ENCODE measurements at regions not wholly inside any gene's neighbourhood (a gene's known extent, or its start where the extent isn't known, plus 50 kb on each side); places are given as distances from the start of the nearest gene placed in this dataset.
"Not testable (repeated sequence)": the region's sequence is repeated elsewhere in the genome, so short reads cannot be mapped to it uniquely, and the experiment has no call there.

DNA sequence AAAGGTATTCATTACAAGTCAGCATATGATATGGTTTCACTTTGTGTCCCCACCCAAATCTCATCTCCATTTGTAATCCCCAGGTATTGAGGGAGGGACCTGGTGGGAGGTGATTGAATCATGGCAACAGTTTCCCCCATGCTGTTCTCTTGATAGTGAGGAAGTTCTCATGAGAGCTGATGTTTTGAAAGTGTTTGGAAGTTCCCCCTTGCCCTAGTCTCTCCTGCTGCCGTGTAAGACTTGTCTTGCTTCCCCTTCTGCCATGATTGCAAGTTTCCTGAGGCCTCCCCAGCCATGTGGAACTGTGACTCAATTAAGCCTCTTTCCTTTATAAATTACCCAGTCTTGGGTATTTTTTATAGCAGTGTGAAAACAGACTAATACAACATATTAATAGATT, 213.7 kb upstream of the ADRA1D start:
- DNase-seq: not testable (repeated sequence)

DNA sequence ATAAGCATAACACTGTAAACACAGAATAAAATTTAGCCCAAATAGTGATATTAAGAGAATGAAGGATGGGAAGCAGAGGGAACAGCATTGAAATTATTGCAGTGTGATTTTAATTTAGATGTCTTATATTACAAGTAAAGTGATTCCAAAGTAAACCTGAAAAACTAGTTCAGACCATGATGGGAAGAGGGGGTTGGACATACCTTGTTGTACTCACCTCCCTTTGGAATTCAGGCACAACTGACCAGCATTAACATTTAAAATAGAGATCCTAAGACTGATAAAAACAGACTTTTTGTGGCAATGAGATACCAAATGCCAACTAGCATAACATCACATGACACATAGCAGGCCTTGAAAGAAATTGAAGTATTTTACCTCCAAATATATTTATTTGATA, 210.0 kb upstream of the ADRA1D start:
- no peak for DNase-seq

DNA sequence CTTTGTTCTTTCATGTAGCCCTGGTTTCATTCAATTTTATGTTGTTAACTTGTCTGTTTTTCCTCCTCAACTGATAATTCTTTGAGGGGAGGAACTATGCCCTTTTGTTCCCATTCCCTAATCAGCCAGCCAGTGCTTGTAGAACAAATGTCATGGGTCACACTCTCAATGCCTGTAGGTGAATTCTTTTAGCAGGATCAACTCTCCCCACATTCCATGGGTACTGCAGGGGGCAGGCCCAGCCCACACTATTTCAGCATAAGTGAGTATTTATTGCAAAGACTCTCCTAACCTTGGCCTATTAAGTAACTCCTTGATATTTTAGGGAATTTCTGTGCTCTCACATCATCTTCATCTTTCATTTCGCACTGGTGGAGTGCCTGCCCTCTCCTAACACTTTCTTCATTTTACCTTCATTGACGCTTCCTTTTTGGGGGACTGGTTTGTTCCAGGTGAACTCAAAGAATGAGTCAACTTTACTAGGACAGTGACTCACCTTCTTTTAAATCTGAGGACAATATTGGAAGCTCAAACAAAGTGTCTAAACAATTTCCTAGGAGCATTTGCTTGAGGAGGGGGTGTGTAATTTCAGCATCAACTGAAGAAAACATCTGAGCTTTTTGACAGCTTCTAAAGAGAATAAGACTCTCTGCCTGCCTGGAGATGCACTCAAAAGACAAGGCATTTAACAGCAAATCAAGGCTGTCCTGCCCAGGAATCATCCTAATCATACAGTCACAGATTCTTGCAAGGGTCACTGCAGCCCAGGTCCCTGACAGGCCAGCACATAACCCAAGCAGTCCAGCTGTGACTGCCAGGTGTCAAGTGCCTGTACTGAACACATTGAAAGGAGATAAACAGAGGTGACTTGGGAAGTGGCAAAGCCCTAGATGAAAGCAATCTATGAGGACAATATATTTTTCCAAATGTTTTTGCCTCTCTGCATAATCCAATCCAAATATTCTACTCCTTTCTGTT, 208.8 kb upstream of the ADRA1D start:
- no peak for DNase-seq

DNA sequence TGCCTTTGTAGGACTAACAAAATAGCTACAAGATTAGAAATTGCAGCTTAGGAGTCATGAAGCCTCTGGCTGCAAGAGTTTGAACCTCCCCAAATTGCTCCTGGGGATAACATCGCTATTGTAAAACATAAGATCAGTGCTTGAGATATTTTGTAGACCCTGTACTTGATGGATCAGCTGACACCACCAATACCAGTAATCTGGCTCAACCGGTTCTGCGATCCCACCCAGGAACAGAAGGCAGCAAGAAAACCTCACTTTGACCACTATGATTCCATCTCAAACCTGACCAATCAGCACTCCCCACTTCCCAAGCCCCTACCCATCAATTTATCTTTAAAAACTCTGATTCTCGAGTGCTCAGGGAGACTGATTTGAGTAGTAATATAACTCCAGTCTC, 206.9 kb upstream of the ADRA1D start:
- DNase-seq: no peak

DNA sequence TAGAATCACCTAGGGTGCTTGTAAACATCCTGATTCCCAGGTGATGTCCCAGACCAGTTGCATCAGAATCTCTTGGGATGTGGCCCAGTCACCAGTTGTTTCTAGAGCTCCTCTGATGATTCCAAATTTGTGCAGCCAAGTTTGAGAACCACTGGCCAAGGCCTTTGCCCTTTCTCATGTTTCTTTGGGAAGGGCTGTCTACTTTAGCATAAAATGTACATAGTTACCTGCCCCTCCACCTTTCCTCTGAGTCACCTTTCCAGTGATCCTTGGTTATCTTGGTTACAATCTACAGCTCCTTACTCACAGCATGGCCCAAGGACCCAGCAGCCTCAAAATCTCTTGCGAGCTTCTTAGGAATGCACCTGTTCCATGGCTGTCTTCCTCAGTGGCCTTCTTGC, 206.2 kb upstream of the ADRA1D start:
- no peak for DNase-seq

DNA sequence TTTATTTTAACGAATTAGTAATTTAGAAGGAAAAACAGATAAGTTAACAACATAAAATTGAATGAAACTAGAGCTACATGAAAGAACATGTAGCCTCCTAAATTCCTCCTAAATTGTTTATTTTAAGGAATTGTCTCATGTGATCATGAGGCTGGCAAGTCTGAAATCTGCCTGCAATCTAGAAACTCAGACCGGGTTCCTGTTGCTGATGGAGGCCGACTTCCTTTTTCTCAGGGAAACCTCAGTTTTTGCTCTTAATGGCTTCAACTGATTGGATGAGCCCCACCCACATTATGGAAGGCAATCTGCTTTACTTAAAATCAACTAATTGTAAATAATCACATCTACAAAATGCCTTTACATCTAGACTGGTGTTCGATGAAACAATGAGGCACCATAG, 205.0 kb upstream of the ADRA1D start:
- no peak for DNase-seq

DNA sequence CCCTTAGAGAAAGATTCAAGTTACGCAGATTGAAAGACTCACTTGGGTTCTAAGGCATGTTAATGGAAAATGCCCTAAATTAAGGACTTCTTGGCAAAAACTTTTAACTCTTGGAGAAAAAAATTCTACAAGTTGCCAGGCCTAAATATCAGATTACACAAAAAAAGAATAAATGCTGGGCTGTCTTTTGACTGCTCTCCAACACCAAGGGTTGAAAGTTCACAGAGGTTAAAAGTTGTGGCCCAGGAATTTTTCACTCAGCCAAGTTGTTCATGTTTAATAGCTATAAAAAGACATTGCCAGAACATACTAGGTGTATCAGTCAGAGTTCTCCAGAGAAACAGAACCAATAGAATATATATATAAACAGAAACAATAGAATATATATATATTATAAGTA, 204.3 kb upstream of the ADRA1D start:
- DNase-seq: no peak

DNA sequence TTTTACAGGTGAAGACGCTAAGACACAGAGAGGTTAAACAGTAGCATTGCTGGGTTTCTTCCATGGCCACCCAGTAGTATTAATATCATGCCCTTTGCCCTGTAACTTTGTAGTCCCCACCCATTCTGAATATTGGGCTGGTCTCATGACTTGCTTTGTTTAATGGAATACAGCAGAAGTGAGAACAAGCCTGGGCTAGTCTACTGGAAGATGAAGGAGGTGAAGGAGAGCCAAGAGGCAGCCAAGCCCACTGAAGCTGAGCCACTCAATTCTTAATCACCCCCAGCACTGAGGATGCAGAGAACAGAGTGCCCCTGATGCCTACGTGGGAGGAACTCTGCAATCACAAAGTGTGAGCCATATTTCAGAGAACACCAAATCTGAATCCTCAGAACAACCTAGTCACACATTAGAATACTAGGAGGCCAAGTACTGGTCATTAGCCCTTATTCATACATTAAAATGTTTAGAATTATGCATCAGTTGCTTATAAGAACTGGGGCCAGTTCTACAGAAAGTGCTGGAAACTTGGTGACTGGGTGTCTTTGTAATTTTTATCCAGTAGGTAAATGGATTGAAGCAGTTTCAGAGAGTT, 202.5 kb upstream of the ADRA1D start:
- no peak for DNase-seq

DNA sequence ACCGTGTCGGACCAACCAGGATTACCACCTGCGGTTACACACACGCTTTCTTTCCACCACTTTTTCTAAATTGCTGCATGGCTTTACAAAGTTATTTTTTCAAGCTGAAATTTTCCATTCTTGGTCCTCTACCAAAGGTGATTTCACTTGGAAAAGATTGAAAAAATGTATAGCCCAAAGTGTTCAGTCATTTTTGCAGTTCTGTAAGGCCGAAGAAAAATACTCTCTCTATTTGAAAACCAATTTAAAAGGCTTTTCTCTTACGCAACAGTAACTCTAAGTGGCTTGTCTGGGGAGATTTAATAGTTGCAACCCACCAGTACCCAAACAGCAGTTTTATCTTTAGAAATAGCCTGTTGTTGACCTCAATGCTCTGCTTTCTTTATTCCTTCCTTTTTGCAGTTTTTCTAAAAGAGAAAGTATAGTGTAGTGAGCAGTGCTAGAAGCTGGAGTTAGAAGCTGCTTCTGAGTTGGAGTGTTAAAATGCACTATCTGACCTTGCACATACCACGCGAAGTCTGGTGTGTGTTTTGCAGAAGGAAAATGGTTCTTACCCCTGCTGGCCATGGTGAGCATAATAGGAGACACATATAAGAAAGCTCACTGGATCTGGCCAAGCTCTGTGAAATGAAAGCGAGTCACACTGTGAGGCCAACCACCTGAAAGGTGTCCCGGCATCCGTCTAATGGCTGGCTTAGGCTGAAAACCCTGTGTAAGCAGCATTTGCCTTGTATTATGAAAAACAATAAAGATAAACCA, 201.0 kb upstream of the ADRA1D start:
- no peak for DNase-seq

DNA sequence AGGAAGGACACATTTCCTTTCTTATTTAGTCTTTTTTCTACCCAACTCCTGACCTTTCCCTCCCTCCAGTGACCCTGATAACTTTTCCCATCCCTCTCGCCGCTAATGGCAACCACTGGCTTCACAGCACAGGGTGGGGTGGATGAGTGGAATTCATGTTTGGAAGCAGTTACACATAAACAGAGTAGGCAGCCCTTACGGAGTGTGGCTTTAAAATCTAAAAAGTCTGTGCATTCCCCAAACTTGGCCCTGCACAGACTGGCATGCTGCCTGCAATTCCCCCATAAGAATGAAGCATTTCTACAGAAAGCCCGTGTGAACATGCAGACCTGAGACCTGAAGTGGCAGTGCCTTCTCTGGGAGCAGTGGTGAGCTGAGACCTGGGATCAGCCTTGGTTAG, 196.7 kb upstream of the ADRA1D start:
- DNase-seq: no peak

DNA sequence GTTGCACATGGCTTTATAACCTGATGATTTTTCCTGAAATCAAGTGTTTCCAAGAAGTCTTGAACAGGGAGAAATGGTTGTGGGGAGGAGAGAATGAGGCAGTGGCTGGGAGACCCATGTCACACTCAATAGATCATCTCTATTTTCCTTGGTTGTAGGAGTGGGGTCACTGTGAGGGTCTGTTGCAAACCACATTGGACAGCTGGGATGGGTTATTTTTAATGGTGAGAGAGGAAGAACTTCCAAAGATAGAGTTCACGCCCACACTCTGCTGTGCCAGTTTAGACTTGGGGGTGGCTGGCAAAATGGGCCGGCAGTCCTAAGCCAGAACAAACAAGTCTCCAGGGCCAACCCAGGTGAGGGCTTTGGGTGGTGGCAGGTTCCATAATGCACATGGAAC, 196.2 kb upstream of the ADRA1D start:
- DNase-seq: no peak

DNA sequence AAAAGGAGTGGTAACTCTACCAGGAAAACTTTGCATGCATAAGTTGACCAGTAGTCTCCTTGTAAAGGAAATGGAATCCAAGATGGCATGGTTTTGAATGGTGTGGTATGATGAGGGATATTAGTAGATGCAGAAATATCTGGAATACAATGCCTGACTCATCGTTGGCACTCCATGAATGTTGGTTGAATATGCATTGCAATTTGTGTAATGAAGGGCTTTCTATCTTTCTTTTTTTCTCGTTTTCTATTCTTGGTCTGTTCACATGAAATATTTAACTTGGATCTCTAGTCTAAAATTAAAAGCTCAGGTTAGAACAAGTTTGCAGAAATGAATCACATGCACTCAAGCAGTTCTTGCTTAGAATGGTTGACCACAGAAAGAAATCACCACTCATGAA, 195.3 kb upstream of the ADRA1D start:
- DNase-seq: no peak

DNA sequence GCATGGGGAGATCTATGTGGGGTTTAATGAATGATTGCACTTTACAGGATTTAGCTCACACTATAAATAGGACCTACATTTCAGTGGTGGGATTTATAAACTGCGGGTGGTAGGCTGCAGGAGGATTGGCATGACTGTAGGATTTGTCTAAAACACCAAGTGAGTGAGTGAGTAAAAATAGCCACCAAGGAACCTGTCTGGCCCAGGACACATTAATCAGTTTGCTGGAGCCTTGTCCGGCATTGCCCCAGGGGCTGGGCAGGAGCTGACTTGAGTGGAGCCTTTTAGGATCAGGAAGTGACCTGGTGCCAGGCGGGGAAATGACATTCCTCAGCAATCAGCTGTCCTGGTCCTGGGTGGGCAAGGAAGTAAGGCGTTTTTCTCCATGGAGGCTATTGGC, 193.9 kb upstream of the ADRA1D start:
- DNase-seq: no peak

DNA sequence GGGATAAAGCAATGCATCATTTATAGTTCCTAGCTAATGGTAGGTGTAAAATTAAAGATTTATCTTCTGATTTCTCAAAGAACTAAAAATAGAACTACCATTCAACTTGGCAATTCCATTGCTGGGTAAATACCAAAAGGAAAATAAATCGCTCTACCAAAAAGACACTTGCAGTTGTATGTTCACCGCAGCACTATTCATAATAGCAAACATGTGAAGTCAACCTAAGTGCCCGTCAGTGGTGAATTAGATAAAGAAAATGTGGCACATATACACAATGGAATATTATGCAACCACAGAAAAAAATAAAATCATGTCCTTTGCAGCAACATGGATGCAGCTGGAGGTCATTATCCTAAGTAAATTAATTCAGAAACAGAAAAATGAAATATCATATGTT, 192.8 kb upstream of the ADRA1D start:
- DNase-seq: no peak

DNA sequence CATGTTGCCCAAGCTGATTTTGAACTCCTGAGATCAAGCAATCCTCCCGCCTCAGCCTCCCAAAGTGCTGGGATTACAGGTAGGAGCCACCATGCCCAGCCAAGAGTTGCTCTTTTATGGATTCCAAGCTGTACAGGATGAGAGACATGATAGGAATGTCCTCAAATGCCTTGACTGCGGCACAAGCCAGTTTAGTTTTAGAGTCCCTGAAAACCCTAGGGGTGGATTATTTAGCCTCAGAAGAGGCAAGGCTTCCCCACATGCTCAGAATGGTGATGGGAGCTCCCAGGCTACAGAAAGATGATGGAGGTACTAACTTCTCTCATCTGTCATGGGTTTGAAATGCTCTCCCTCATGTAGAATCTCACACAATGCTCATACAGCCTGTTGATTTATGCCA, 192.1 kb upstream of the ADRA1D start:
- DNase-seq: no peak

DNA sequence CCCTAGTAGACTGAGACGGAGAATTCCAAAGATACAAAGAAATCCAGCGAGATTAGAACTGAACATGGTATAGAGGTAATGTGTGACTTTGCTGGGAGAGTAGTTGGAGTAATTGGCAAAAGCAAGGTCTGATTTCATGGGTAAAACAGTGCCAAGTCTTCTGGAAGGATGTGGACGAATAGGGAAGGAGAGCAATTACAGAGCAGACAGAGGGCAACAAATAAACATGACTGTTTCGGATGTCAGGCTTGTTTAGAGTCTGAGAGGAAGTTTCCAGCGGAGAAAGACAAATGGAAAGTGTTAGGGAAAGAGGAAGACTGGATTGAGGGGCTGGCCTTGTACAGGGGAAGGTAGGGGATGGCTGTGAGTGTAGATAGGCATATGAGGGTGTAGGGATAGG, 190.4 kb upstream of the ADRA1D start:
- no peak for DNase-seq

DNA sequence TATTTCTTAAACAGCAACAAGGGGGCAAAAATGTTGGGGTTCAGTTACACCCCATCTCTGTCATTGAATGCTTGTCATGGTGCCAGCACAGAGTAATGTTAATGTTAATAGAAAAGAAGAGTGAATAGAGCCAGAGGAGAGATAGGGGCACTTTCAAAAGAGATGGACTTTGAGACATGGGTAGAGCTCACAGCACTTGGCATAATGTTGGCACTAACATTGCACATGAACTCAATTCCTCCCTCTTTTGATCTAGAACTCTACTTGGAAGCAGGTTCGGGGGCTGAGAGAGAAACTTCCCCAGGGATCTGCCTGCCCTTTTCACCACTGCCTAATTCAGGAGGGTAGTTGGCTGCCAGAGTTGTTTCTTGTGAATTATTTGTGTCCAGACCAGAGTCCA, 188.0 kb upstream of the ADRA1D start:
- DNase-seq: no peak

DNA sequence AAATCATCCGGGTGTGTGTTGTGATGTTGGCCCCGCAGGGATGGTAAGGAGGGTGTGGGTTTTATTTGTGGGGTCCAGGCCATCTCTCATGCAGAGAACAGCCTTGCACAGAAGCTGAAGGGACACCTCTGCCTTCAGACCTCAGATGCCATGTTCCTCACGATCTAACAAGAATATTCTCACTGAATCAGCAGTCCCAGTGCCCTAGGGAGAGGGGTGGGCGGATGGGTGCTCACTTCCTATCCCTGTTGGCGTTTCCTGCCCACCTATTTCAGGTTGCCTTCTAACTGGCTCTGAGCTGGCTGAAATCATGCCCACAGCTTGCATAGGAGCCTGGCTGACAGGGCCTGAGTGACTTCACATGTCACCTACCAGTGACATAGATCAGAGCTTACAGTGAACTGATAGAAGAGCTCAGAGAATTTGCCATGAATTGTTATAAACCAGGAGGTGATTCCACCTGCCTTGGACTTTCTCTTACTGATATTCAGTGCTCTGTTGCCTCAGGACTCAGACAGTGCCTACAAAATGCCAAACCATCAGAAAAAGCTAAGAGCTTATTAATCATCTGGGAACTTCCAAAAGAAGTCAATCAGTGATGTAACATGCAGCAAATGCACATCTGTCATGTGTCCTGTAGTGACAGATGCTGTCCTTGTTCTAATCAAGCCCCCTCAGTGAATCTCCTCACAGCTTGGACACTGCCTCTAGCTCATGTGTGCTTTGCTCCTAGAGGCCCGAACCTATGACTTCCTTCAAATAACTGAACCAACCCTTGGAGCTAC, 186.8 kb upstream of the ADRA1D start:
- DNase-seq: no peak

DNA sequence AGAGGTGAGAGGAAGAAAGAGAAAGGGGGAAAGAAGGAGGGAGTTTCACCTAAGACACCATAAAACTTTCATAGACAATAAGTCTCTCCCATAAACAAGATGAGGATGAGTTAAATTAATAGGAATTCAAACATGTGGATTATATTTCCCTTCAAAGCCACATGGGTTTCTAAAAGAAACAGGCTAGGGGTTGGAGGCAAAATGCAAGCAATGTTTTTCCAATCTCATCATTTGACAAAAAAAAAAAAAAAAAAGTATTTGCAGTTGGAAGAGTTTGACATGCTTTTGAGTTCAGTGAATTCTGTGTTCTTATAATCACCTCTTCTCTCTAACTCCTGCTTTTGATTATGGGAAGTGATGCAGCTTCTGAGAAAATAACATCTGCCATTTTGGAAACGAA, 186.1 kb upstream of the ADRA1D start:
- no peak for DNase-seq

DNA sequence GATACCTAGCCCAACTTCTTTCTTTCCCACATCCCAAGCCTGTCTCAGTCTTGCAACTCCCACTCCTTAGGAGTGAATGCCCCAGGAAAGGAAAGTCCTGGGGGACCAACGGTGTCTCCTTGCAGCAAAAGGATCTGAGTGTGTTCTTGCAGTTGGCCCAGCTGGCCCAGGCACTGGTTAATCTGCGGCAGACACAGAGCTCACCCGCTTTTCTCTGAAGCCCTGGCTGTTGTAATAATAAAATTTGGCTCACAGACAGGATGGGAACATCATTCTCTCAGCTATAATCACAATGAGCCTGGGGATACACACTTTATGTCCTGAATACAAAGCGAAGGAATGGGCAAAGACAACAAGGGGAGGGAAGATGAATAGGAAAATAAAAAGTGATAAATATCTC, 185.6 kb upstream of the ADRA1D start:
- no peak for DNase-seq

DNA sequence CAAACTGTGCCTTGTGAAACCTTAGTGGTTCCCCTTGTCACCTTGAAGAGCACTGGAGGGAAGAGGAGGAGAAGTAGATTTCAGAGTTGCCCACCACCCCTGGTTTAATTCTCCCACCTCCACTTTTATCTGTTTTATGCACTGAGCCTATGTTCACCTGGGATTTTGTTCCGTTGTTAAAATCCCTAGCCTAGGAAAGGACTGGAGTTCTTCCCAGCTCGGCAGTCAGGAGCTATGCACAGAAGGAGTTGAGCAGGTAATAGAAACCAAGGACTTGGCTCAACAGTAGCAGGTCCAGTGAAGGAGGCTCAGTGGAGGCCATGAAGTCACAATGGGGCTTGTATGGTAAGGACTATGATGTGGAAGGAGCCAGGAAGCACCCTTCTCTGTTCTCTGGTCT, 182.4 kb upstream of the ADRA1D start:
- no peak for DNase-seq

DNA sequence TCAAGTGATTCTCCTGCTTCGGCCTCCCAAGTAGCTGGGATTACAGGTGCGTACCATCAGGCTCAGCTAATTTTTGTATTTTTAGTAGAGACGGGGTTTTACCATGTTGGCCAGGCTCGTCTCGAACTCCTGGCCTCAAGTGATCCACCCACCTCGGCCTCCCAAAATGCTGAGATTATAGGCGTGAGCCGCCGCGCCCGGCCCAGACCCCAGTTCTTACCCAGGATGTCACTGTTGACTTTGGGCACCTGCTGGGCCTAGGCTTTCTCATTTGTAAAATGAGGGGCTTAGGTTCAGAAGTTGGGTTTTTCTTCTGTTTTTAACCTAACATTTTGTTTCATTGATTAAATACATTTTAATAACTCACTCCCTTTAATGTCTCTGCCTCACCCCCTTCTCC, 181.7 kb upstream of the ADRA1D start:
- not testable (repeated sequence) for DNase-seq

DNA sequence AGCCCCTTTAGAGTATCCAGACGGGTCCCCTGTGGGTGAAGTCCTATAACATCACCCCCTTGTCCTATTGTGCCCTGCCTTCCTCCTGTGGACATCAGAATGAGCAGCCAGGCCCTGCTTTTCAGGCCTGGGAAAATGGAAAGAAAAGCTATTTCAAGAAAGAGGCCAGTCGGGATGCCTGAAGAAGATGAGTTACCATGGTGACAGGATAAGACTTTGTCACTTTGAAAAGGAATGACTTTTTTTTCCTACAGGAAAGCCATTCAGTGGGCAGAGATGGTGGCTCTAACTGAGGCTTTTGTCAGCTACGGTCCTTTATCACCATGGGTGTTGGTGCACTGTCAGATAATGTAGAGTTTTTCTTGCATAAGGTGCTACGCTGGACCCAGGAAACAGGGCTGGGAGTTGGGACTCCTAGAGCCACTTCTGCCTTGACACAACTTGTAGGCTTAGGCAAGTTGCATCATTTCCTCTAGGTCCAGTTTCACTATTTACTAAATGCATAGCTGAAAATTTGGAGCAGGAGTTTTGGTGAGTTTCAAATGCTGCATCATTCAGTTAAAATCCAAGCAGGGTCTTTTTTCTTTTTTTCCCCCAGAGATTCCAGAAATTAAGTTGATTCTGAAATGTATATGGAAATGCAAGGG, 179.0 kb upstream of the ADRA1D start:
- no peak for DNase-seq

All from NCI-H345 (cell line).